ENCODE measurements at regions not wholly inside any gene's neighbourhood (a gene's known extent, or its start where the extent isn't known, plus 50 kb on each side); places are given as distances from the start of the nearest gene placed in this dataset.
"Not testable (repeated sequence)": the region's sequence is repeated elsewhere in the genome, so short reads cannot be mapped to it uniquely, and the experiment has no call there.

DNA sequence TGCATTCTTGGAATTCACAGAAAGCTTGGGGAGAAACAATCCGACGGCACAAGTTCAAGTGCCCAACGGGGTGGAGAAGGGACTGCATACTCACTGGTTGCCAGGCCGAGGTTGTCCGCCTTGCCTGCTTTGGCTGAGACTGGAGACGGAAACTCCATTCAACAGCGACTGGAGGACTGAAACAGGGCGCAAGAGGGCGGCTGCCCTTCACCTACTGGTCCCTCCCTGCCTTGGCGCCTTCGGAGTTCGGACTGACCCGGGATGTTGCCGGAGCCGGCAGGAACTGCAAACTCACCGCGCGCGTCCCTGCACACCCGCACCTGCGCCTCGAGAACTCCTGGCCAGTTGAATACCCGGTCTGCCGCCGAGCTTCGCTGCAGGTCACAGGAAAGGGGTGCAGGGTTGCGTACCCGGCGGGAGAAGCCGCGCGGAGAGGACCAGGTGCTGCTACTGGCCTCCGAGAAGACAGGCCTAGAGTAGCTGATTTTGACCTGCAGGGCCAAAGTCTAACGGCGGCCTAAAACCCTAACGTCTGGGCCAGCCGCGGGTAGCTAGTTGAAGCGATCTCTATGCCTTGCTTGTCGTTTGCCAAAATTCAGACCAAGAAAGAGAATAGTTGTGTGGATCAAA lies 132.9 kb downstream of the FAM72B start:
- not testable (repeated sequence) for DNase-seq (ENCODE audit: low spot score)

DNA sequence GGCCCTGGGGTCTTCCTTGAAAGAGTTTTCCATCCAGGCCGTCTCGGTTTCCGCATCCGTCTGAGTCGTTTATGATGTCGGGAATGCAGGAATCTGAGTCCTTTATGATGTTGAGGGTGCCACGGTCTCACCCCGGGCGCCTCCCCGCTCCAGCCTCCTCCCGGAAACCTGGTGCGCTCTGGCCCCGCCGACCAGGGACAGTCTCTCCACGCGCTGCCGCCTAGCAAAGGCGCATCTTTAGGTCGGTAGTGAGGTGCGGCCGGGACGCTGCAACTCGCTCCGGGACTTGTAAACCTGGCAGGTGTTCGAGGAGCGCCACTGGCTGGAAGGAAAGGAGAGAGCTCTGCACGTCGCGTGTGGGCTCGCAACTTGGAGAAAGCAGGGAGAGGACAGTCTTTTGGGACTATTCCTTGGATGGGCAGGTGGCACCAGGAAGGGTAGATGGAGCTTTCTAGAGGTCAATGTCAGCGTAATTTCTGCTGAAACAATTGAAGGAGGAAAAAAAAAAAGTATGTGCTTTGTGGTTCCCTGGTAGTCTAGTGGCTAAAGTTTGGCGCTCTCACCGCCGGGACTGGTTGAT lies 132.0 kb downstream of the FAM72B start:
- DNase-seq (ENCODE audit: low spot score): not testable (repeated sequence)

DNA sequence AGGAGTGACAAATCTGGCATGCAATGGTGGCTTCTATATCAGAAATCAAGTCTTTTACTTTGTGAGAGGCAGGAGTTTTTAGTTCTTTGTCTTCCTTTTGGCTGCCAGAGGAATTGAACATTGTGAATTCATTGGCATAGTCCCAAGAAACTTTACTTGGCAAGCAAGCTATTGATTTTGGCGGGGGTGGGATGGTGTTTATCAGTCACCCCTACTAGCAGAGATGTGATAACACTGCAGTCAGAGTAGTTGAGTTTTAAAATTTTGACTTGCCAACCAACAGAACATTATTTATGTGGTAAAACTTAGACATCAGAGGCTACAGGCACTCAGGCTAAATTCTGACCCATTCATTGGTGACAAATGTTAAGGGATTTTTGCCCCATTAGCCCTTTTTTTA lies 129.2 kb downstream of the FAM72B start:
- not testable (repeated sequence) for DNase-seq (ENCODE audit: low spot score)

DNA sequence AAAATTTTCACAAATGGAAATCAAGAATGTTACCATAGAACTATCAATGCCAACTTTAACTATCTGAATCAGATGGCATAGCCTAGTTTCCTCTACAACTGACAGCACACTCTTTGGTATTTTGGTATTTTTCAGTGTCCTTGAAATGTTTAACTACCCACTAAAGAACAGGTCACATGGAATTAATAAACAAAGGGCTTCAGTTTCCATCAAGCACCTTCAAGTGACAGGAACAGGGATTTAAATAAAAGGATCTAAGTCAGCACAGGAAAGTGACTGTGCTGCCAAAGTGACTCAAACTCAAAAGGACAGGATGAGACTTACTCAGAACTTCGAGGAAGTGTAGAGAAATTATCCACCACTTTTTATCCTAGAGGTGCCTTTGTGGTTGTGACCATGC lies 117.2 kb downstream of the FAM72B start:
- DNase-seq (ENCODE audit: low spot score): not testable (repeated sequence)

DNA sequence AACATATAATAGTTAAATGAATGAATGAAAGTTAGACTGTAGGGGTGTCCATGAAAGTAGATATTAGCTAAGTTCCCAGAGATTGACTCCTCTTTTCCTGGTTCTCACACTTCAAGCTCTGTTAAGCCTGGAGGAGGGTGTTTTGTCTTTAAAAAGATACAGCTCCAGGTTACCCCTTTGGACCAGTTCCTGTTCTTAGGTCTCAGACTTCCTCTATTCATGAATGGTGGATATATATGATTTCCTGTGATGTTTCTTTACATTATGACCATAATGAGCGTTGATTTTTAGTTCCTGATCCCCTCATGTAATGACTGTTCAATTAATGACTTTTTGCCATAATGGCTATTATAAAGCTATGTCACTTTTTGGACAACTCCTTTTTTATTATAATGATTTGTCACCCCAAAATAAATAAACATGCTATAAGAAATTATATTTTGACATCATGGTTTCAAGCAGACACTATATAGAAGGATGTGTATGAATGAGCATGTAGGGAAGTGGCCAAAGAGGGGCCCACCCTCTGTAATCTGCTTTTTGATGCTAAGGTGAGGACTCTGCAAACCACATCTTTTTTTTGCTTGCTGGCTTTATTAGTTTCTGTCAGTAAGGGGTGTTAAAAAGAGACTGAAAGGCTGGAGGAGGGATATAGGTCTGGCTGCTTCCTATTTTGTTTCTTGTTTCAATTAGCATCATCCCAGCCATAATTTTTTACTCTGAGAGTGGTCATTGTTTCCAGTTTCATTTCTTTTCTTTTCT lies 115.2 kb downstream of the FAM72B start:
- DNase-seq (ENCODE audit: low spot score): not testable (repeated sequence)

DNA sequence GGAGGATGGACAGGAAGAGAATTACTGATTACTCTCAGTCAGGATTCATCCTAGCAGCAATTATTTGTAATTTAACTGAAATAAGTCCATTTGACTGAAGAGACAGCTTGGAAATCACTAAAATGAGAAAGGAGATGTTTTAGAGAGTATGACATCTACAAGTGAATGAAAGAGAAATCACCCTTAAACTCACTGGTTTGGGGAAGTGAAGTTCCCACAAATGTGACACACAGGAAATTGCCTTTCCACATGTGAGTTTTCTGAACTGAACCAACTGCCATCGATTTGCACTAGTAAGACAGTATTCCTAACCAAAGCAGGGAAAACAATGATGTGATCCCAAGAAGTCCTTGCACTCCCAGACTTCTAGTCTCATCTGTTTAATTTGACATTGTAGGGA lies 110.3 kb downstream of the FAM72B start:
- not testable (repeated sequence) for DNase-seq (ENCODE audit: low spot score)

DNA sequence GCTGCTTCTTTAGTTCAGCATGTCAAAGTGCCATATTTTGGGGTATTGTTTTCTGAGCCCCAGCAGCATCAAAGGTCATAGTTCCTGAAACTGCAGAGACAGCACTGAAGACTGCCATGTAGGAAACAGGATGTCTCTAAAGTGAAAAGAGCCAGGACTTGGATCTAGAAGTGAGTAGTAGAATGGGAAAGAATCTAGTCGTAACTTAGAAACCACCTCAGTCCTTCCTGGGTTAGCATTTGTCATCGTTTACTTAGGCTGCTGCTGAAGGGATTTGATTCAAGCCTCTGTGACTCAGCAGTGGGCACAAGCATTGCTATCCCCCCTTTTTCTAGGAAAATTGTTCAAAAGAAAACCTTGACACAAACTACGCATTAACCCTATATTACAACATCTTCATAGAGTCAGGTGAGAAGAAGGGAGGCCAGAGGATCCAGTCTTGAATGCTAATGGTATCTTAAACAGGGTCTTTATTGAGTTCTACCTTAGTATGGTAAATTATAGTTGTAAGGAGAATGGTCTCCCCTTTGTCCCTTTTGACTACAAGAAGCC lies 108.8 kb downstream of the FAM72B start:
- not testable (repeated sequence) for DNase-seq (ENCODE audit: low spot score)

DNA sequence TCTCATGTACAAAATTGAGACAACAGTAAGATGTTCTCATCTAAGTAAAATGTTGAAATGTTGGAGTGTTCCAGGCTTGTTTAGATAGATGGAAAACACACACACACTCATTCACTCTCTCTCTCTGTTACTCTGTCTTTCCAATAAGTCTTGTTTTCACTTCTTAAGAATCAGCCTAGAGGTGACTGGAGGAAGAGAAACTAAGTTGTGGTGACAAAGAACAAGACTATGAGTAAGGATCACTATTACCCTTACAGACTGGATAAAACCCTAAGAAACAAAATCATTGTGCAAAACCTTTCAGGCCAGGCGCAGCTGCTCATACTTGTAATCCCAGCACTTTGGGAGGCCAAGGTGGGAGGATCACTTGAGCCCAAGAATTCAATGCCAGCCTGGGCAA lies 107.5 kb downstream of the FAM72B start:
- DNase-seq (ENCODE audit: low spot score): not testable (repeated sequence)

DNA sequence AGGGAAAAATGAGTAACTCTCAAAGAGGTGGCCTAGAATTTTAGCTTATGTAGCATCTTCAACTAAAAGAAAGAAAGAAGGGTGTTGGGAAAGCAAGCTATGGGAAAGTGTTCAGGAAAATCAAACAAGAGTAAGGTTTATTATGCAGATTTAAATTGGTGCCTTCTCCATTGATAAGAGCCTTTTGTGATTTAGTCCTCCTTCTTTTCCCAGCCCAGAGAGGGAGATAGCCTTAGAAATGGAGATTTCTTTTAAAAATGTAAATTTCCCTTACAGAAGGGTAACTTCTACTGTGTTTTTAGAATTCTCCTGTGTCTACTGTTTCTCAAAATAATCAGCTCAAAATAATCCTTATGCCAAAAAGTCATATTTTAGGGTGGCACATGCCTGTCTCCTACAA lies 104.5 kb downstream of the FAM72B start:
- not testable (repeated sequence) for DNase-seq (ENCODE audit: low spot score)

DNA sequence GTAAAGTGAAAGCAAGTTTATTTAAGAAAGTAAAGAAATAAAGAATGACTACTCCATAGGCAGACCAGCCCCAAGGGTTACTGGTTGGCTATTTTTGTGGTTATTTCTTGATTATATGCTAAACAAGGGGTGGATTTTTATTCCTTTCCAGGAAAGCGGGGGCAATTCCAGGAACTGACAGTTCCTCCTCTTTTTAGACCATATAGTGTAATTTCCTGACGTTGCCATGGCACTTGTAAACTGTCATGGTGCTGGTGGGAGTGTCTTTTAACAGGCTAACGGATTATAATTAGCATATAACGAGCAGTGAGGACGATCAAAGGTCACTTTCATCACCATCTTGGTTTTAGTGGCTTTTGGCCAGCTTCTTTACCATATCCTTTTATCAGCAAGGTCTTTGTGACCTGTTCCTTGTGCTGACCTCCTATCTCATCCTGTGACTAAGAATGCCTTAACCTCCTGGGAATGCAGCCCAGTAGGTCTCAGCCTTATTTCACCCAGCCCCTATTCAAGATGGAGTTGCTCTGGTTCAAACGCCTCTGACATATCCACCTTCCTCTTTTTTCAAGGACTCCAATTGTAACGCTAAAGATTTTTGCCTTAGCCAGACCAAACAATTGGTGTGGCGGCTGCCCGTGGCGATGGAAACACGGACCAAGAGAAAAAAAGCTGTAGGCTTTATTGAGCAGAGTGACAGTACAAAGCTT lies 103.8 kb downstream of the FAM72B start:
- DNase-seq (ENCODE audit: low spot score): not testable (repeated sequence)

DNA sequence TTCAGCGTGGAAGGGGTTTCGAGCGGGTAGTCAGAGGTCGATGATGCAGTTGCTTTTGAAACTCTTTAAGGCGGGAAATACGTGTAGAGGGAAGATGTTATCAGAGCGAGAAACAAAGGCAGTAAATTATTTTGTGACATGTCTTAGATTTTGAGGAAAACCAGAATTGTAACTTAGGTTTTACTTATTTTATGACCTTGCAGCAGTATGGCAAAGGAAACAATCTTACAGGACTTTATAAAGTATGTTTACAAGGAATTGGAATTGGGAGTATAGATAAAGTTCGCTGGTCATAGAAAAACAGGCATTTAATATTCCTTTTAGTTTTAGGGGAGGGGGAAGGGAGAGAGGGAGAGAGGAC lies 103.3 kb downstream of the FAM72B start:
- not testable (repeated sequence) for DNase-seq (ENCODE audit: low spot score)

DNA sequence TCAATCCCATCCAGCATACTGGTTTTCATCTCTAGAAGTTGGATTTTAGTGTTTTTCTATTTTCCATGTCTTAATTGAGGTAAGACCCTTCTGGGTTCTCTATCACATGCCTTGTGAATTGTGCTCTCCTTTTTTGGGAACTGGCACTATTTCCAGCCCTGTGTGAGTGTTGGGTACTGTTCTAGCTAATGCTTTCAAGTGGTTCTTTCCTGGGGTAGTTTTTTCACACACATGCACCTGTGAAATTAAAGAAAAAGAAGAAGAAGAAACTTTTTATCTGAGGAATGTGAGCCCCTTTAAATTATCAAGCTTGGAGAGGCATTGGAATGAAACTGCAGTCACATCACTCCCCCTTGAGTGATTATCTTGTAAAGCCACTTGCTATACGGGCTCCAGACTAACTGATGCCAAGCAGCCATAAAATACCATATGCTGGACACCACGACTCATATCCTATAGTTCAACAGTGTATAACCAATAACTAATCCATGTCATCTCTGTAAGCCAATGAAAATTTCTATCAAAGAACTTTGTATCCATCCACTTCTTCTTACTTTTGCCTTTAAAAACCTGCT lies 102.4 kb downstream of the FAM72B start:
- DNase-seq (ENCODE audit: low spot score): not testable (repeated sequence)

DNA sequence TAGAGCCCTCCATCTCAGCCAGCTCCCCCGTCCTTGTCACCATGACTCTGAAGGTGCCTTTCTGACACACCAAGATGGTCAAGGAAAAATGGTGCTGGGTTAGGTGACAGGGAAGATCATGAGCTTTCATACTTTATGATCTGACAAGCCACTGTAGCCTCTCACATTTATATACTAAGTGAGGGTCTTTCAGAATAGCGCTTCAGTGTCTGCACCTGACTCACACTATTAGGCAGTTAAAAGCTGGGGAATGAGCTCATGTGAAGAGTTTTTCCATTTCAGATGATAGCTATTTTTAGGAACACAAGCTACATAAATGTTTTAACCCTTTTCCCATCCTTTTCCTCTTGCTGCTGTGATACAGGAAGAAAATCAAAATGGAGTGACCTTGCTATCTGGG lies 101.1 kb downstream of the FAM72B start:
- DNase-seq (ENCODE audit: low spot score): not testable (repeated sequence)

DNA sequence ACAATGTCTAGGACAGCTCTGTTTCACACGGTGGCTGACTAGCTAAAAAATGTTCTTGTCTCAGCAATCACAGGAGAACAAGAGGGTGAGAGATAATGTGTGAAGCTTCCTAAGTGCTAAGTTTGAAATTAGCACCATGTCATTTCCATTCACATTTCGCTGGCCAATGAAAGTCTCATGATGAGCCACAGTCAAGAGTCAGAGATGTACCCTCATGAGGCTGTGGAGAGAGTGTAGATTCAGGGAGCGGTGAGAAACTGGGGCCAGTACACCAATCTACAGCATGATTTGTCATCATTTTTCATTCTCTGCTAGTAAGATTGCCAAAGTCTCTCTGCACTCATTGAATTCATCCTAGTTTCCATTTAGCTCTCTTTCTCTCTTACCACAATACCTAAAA lies 97.9 kb downstream of the FAM72B start:
- DNase-seq (ENCODE audit: low spot score): not testable (repeated sequence)

DNA sequence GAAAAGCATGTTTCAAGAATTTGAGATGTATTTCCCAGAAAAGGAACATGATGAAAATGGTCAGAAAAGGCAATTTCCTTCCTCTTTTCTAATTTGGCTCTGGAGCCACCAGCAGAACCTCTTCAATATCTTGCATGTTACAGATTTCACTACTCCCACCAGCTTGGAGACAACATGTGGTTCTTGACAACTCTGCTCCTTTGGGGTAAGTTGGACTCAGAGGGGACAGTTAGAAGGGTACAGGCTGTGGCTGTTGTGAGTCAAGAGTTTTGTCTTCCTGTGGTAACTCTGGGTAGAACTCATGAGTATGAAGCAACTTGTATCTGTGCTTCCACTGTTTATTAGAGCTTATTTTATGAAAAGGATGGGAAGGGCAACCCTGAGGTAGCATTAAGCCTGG lies 96.9 kb downstream of the FAM72B start:
- DNase-seq (ENCODE audit: low spot score): not testable (repeated sequence)

DNA sequence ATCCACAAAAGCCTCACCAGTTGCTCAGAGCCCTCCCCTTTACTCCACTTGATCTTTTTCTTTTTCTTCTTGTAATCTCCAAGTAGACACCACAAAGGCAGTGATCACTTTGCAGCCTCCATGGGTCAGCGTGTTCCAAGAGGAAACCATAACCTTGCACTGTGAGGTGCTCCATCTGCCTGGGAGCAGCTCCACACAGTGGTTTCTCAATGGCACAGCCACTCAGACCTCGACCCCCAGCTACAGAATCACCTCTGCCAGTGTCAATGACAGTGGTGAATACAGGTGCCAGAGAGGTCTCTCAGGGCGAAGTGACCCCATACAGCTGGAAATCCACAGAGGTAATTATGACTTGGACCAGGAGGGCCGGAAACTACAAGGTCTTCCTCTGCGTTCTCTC lies 95.6 kb downstream of the FAM72B start:
- DNase-seq (ENCODE audit: low spot score): not testable (repeated sequence)

DNA sequence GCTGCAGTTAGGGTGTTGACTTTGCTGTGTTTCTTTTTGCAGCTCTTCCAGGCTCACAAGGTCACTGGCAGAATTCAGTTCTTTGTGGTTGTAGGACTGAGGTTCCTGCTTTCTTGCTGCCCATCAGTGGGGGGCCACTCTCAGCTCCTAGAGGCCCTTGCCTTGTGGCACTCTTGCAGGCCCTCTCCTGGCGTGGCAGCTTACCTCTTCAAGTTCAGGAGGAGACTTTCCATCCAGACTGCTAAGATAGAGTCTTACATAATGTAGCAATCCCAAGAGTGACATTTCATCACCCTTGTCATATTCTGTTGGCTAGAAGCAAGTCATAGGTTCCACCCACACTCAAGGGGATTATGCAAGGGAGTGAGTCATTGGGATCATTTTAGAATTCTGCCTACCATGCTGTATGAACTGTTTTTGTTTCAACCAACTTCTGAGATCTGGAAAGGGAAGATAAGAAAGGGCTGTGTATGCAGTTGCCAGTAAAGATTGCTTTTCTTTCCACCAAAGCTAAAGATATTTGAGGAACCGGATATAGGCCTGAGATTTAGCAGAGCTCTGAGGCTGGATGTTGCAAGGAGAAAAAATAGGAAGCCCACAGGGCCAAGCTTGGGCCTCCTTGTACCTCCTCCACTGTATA lies 91.7 kb downstream of the FAM72B start:
- DNase-seq (ENCODE audit: low spot score): not testable (repeated sequence)

DNA sequence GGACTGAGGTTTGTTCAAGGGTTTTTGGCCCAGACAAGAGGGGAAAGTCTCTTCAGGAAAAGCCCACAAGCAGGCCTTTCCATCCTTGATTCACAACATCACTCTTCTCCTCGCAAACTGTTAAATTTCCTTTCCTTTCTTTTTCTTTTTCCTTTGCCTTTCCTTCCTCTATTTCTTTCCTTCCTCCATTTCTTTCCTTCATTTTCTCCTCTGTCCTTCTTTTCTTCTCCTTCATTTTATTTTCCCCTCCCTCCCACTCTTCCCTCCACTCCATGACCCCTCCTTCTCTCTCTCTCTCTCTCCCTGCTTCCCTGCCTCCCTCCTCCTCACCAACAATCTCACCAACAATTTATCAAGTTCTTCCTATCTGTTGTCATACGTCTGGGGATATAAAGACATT lies 89.1 kb downstream of the FAM72B start:
- not testable (repeated sequence) for DNase-seq (ENCODE audit: low spot score)

DNA sequence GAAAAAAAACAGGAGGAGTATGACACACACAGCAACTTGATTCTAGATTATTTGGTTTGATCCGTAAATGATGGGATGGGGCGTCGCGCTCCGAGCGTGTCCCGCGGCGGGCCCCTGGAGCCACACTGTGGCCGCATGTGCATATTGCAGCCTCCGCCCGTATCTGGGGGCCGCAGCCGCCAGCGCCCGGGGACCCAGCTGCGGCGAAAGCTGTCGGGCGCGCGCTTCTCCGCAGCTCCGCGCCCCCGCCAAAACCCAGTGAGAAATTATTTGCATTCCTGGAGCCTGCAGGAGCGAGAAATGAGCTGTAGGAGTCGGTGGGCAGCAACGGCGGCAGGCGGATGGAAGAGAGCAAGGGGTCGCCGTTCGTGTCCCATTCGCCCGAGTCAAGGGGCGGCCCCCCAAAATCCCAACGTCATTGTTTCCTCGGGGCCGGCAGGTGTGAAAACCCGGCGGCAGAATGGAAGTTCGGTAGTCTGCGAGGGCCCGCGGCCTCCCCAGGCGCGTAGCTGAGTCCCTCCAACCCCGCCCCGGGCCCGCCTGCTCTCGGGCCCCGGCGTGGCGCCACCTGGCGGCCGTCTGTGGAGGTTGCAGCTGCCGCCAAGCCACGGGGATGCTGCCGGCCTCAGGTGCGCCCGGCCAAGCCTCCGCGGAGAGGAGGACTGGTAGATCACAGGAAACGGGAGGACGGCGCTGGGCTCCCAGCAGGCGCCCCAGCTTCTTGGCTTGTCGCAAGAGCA lies 86.8 kb downstream of the FAM72B start:
- peak; percentile 30 for DNase-seq (ENCODE audit: low spot score)

DNA sequence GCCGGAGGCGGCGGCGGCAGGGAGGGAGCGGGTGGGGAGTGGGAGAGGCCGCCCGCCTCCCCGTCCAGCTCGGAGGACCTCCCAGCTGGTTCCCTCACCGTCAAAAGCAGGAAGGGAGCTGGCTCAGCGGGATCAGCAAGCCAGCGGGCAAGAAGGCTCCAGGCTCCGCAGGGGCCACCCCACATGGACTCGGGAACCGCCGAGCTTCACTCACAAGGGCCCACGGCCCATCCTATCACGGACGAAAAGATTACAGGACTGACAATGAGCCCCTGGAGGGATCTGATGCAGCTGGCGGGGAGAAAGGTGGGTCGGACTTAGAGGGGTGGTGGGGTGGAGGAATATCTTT lies 86.3 kb downstream of the FAM72B start:
- DNase-seq (ENCODE audit: low spot score): not testable (repeated sequence)

DNA sequence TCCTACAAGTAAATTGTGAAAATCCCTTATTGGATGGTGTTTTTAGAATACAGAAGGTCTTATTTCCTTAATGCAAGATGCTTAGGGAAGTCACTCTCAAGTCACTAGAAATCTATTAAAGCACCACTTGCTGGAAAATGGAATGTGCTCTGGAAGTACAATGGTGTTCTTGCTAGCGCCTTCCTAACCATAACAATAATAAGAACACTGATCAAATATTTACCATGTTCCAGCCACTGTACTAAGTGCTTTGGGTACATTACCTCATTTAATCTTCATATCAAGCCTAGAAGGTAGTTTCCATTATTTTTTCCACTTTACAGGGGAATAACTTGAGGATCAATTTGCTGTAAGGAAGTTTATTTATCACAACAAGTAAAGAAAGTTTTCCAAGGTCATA lies 75.1 kb downstream of the FAM72B start:
- not testable (repeated sequence) for DNase-seq (ENCODE audit: low spot score)
